ENCODE measurements at regions not wholly inside any gene's neighbourhood (a gene's known extent, or its start where the extent isn't known, plus 50 kb on each side); places are given as distances from the start of the nearest gene placed in this dataset.

DNA sequence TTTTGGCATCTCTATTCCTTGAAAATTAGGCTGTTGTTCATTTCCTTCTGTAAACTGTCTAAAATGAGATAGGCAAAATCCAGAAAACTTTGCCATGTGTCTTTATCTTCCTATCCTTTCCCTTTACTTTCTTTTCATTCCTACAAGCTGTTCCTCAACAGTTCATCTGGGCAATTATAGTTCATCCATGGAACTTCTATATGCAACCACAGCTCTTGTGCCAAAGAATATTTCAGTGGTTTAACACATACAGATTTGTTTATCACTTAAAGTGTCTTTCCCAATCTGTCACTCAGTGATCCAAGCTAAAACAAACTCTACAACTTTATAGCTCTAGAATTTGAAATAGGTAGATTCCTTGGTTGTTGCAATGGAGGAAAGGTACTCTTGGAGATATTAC is 230.3 kb upstream of the EPHA6 start:
- TF ChIP-seq, protein P1, sequence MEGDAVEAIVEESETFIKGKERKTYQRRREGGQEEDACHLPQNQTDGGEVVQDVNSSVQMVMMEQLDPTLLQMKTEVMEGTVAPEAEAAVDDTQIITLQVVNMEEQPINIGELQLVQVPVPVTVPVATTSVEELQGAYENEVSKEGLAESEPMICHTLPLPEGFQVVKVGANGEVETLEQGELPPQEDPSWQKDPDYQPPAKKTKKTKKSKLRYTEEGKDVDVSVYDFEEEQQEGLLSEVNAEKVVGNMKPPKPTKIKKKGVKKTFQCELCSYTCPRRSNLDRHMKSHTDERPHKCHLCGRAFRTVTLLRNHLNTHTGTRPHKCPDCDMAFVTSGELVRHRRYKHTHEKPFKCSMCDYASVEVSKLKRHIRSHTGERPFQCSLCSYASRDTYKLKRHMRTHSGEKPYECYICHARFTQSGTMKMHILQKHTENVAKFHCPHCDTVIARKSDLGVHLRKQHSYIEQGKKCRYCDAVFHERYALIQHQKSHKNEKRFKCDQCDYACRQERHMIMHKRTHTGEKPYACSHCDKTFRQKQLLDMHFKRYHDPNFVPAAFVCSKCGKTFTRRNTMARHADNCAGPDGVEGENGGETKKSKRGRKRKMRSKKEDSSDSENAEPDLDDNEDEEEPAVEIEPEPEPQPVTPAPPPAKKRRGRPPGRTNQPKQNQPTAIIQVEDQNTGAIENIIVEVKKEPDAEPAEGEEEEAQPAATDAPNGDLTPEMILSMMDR (IDR thresholded peaks at IDR 0.05) = no peak

DNA sequence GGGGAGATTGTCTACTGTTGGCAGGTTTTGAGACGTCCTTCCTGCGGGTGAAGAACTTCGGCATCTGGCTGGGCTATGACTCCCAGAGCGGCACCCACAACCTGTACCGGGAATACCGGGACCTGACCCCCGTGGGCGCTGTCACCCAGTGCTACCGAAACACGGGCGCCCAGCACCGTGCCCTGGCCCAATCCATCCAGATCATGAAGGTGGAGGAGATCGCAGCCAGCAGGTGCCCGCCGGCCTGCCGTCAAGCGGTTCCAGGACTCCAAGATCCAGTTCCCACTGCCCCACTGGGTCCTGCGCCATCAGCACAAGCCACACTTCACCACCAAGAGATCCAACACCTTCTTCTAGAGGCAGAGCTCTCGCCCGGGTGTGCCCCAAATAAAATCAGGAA is 194.9 kb upstream of the EPHA6 start:
- TF ChIP-seq, protein P1 (IDR thresholded peaks at IDR 0.05) = no peak

DNA sequence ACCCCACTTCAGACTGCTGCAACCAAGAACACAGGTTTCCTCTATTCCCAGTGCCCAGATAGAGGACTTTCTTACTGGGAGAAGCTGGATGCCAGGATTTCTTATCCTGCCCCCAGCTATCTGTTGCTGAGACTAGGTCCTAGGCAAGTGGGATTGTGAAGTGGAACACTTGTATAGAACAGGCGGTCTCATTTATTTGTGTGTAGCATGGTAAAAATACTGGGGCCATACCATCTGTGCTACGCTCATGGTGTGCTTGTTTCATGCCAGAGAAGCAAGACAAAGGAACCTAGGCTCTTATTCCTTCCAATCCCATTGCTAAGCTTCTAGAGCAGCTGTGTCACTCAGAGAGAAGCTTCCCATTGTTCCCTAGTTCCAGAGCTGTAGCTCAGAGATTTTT is 191.5 kb upstream of the EPHA6 start:
- TF ChIP-seq, protein P1 (IDR thresholded peaks at IDR 0.05) = no peak

DNA sequence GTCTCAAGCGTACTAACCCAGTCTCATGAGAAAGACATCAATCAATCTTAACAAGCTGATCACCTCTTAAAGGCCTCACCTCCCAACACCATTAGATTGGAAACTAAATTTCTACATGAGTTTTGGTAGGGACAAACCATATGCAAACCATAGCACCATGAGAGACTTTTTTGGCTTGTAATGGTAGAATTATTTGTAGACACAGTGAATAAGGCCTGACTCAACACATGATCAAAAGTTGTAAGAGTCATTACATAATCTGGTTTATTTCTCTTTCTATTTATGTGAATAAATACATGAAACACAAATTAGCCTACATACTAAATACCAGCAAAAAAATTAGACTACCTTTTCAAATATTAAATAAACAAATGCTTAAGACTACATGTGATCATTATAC is 183.3 kb upstream of the EPHA6 start:
- TF ChIP-seq, protein P1 (IDR thresholded peaks at IDR 0.05) = no peak

DNA sequence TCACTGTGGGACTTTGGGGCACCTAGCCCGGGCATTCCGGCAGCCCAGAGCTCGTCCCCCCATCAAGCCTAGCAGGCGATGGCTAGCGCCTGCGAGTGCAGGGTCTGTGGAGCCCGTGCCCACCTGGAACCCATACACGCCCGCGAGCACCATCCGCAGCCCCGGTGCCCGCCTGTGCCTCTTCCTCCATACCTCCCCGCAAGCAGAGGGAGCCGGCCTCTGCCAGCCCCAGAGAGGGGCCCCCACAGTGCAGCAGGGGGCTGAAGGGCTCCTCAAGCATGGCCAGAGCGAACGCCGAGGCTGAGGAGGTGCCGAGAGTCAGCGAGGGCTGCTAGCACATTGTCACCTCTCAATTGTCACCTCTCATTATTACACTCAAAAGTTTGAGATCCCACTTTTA is 167.8 kb upstream of the EPHA6 start:
- TF ChIP-seq, protein P1 (IDR thresholded peaks at IDR 0.05) = no peak

DNA sequence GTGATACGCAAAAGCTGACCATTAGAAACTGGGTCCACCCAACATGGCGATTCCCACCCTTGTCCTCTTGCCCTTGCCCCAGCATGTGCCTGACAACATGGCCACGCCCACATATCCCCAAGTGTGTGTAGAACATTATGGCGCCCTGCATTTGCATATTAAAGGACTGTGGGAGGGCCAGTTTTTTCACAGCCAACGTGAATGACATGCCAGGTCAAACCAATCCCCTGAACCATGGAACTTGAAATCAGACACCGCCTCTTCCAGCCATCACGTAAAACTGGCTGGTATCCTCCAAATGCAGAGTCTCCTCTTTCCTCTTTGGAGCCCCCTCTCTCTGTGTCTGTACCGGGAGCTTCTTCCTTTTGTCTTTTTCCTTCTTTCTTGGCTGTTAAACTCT is 156.7 kb upstream of the EPHA6 start:
- TF ChIP-seq, protein P1 (IDR thresholded peaks at IDR 0.05) = no peak

DNA sequence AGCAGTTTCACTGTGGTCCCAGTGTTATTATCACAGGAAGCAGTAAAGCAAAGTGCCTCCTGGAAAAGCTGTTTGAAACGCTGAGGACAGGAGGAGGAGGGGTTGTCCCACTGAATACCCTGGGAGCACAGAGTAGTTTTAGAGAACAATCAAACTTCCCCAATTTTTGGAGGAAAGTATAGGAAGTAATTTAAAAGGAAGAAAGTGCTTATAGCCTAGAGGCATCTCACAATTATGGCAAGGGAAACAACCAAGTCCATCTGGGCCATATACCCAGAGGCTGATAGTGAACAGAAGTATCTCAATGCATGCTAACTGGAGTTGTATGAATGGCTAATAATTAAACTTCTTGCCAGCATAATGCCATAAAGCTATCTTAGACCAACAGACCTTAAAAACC is 137.2 kb upstream of the EPHA6 start:
- TF ChIP-seq, protein P1 (IDR thresholded peaks at IDR 0.05) = no peak

DNA sequence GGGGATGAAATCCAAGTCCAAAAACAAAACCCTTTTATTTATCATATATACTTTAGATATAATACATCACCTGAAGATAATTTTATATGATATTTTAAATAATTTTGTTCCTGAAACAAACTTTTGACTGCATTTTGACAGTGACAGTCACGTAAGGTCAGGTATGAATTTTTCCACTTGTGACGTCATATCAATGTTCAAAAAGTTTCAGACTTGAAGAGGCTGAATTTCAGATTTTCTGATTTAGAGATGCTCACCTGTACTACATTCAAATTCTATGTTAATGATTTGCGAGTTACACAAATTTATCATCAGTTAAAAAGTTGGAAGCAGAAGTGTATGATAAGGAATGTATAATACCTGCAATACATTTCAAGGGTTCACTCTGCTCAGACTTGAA is 136.1 kb upstream of the EPHA6 start:
- TF ChIP-seq, protein P1 (IDR thresholded peaks at IDR 0.05) = no peak

Measured in LNCAP (cell line).